ENCODE measurements at regions not wholly inside any gene's neighbourhood (a gene's known extent, or its start where the extent isn't known, plus 50 kb on each side); places are given as distances from the start of the nearest gene placed in this dataset.

DNA sequence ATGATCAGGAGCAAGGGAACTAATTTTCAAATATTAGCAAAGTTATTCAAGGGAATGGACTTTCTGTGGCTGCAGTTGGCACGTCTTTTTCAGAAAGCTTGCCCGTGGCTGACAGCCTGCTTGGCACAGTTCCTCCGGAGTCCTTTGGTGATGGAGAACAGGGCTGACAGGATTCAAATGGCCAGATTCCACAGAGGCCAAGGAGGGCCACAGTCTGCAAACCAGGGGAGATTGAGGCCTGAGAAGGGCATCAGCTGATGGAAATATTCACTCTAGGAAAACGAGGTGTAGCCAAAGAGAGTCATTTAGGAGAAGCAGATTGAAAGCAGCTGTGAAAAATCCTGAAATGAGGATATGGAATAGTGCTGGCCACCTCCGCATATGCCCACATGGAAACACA, 178.3 kb downstream of the EMP1 start:
- no peaks in the 10 kb centered on the region for H3K79me2 ChIP-seq (ENCODE audit: control insufficient read depth, insufficient read depth, low read length)
- FAIRE-seq = no peak
- CTCF ChIA-PET = no interaction called here

More for the DNA sequence above, 178.3 kb downstream of the EMP1 start:
- 22% methylated on average over 5 of the region's 5 CpGs for WGBS (ENCODE audit: insufficient coverage, insufficient replicate concordance, low lambda C conversion rate, missing lambda C conversion rate)
- DNase-seq (ENCODE audit: low read depth, low spot score) (no peak), ATAC-seq (no peak)
- no peaks in the 10 kb centered on the region for H3K4me1 ChIP-seq (ENCODE audit: control insufficient read depth, insufficient read depth, low read length)
- in situ Hi-C loops (cut with MboI) = no loop called here
- intact Hi-C loops (cut with micrococcal nuclease; ENCODE audit: unreplicated experiment) = no loop called here
- no peak overlapping the region for H2AFZ ChIP-seq (ENCODE audit: control insufficient read depth, low read depth, low read length)
- no peaks in the 10 kb centered on the region for H3K27me3 ChIP-seq (replicated peaks in 1 of 2; ENCODE audit: control insufficient read depth in 2 of 2, insufficient read depth in 2 of 2, low read length in 1 of 2)
- H3K9ac ChIP-seq (ENCODE audit: control insufficient read depth, insufficient read depth, low read length) = no peak overlapping the region
- H3K4me2 ChIP-seq (ENCODE audit: control insufficient read depth, insufficient read depth) = no peak overlapping the region
- ChIA-PET SMC1A (ENCODE audit: uncharacterized antibody, unreplicated experiment) (no interaction called here), RAD21 (ENCODE audit: unreplicated experiment) (no interaction called here), POLR2A (no interaction called here)
- no peaks in the 10 kb centered on the region for H3K9me3 ChIP-seq (replicated peaks; ENCODE audit: control insufficient read depth, insufficient read depth, low read length)
- no peak overlapping the region for H3K27ac ChIP-seq (ENCODE audit: control insufficient read depth, insufficient read depth)
- no peaks in the 10 kb centered on the region for H4K20me1 ChIP-seq (ENCODE audit: control insufficient read depth, insufficient read depth)
- BruUV-seq (replicated peaks) = no TSS peak
- no peak overlapping the region for H3K4me3 ChIP-seq
- H3K36me3 ChIP-seq (ENCODE audit: control insufficient read depth in 2 of 2, insufficient read depth in 2 of 2, low read length in 1 of 2) = no peaks in the 10 kb centered on the region
- TF ChIP-seq, protein P1, sequence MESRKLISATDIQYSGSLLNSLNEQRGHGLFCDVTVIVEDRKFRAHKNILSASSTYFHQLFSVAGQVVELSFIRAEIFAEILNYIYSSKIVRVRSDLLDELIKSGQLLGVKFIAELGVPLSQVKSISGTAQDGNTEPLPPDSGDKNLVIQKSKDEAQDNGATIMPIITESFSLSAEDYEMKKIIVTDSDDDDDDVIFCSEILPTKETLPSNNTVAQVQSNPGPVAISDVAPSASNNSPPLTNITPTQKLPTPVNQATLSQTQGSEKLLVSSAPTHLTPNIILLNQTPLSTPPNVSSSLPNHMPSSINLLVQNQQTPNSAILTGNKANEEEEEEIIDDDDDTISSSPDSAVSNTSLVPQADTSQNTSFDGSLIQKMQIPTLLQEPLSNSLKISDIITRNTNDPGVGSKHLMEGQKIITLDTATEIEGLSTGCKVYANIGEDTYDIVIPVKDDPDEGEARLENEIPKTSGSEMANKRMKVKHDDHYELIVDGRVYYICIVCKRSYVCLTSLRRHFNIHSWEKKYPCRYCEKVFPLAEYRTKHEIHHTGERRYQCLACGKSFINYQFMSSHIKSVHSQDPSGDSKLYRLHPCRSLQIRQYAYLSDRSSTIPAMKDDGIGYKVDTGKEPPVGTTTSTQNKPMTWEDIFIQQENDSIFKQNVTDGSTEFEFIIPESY (IDR thresholded peaks at IDR 0.05) = no peak
- TF ChIP-seq BMI1 (IDR thresholded peaks at IDR 0.05; ENCODE audit: borderline replicate concordance) = no peak
- TF ChIP-seq ETV6 (conservative IDR thresholded peaks at IDR 0.05 in 1 of 2, IDR thresholded peaks at IDR 0.05 in 1 of 2; ENCODE audit: borderline replicate concordance in 1 of 2, low read depth in 1 of 2) = no peak
- TF ChIP-seq, protein P2, sequence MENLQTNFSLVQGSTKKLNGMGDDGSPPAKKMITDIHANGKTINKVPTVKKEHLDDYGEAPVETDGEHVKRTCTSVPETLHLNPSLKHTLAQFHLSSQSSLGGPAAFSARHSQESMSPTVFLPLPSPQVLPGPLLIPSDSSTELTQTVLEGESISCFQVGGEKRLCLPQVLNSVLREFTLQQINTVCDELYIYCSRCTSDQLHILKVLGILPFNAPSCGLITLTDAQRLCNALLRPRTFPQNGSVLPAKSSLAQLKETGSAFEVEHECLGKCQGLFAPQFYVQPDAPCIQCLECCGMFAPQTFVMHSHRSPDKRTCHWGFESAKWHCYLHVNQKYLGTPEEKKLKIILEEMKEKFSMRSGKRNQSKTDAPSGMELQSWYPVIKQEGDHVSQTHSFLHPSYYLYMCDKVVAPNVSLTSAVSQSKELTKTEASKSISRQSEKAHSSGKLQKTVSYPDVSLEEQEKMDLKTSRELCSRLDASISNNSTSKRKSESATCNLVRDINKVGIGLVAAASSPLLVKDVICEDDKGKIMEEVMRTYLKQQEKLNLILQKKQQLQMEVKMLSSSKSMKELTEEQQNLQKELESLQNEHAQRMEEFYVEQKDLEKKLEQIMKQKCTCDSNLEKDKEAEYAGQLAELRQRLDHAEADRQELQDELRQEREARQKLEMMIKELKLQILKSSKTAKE (IDR thresholded peaks at IDR 0.05; ENCODE audit: low read depth, poor library complexity, severe bottlenecking) = no peak
- TF ChIP-seq HDGF (IDR thresholded peaks at IDR 0.05) = no peak
- no peak for TF ChIP-seq EZH2 (IDR thresholded peaks at IDR 0.05; ENCODE audit: borderline replicate concordance, control insufficient read depth, low read depth, low read length)
- no peak for TF ChIP-seq JUNB (IDR thresholded peaks at IDR 0.05)
- TF ChIP-seq ZNF207 (IDR thresholded peaks at IDR 0.05; ENCODE audit: borderline replicate concordance) = no peak
- no peak for TF ChIP-seq RUNX3 (IDR thresholded peaks at IDR 0.05; ENCODE audit: low read length)
- no peak for TF ChIP-seq IKZF1 (conservative IDR thresholded peaks at IDR 0.05)
- no peak for TF ChIP-seq YBX1 (IDR thresholded peaks at IDR 0.05)
- TF ChIP-seq BRCA1 (IDR thresholded peaks at IDR 0.05; ENCODE audit: low read depth, low read length) = no peak
- TF ChIP-seq PML (IDR thresholded peaks at IDR 0.05; ENCODE audit: low read length) = no peak
- no peak for TF ChIP-seq TBL1XR1 (IDR thresholded peaks at IDR 0.05; ENCODE audit: low read depth, low read length)

Measured in GM12878 (cell line).